GM18870 (cell line): ENCODE measurements at regions not wholly inside any gene's neighbourhood (a gene's known extent, or its start where the extent isn't known, plus 50 kb on each side); places are given as distances from the start of the nearest gene placed in this dataset.
"Not testable (repeated sequence)": the region's sequence is repeated elsewhere in the genome, so short reads cannot be mapped to it uniquely, and the experiment has no call there.

Experiments used
- ATAC-seq: cut with Tn5 transposase; IDR thresholded peaks from one replicate; pipeline ENCODE4 v1.9.1; 2021; ENCODE audit warnings: moderate library complexity; ENCODE audit not compliant: unreplicated experiment

DNA sequence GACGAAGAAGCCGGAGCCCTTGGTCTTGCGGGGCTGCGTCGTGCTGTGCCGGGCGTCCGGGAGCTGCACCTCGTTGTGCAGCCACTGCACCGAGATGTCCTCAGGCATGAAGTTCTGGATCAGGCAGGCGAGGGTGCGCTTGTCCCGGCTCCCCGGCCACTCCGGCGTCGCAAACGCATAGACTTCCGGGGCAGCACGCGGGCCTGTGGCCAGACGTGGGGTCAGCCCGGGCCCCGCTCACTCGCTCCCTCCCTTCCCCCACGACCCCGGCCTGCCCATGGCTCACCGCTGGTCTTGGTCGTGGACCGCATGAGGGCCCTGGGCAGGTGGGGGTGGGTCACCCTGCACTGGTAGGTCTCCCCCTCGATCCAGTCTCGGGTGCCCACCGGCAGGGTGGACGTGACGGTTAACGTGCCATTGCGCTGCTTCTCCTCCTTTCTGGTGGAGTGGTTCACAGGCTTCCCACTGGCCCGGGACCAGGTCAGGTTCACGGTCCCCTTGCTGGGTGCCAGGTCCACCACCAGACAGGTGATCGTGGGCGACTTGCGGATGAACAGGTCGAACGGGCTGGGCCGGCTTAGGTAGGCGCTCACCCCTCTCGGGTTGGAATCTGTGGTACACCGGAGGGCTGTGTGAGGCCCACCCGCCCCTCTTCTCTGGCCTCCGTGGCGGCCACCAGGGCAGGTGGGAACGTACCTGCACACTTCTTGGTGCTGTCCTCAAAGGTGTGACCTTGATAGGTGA lies 74.0 kb downstream of the TMEM121 start:
- not testable (repeated sequence) for ATAC-seq

- ATAC-seq: no peak
Measured at GRCh38 chr14:105600939-105601359, 74.6 kb downstream of the TMEM121 start.

- ATAC-seq: no peak
Measured at GRCh38 chr14:105601360-105602242, 75.2 kb downstream of the TMEM121 start.

DNA sequence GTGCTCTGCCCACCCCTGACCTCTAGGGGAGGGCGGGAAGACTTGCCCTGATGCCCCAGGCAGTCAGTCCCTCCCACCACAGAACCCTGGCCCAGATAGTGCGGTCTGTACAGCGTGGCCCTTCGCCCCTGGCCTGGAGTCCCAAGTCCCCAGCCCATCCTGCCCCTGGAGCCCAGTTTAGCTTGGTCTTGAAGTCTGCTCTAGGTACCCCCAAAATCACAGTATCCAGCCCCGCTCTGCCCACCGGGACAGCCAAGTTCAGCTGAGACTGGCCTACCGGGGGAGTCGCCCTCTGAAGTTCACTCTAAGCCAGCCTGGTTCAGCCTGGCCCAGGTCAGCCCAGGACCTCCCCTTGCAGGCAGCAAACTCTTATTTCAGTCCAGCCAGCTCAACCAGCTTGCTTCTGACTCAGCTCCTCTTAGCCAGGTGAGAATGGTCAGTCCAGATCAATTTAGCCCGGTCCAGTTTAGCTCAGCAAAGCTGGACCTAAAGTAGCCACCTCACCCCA lies 75.9 kb downstream of the TMEM121 start:
- no peak for ATAC-seq

GRCh38 chr14:105602799-105603793 lies 76.7 kb downstream of the TMEM121 start:
- ATAC-seq: no peak

- ATAC-seq: not testable (repeated sequence)
Measured at GRCh38 chr14:105604531-105605463, 78.4 kb downstream of the TMEM121 start.

DNA sequence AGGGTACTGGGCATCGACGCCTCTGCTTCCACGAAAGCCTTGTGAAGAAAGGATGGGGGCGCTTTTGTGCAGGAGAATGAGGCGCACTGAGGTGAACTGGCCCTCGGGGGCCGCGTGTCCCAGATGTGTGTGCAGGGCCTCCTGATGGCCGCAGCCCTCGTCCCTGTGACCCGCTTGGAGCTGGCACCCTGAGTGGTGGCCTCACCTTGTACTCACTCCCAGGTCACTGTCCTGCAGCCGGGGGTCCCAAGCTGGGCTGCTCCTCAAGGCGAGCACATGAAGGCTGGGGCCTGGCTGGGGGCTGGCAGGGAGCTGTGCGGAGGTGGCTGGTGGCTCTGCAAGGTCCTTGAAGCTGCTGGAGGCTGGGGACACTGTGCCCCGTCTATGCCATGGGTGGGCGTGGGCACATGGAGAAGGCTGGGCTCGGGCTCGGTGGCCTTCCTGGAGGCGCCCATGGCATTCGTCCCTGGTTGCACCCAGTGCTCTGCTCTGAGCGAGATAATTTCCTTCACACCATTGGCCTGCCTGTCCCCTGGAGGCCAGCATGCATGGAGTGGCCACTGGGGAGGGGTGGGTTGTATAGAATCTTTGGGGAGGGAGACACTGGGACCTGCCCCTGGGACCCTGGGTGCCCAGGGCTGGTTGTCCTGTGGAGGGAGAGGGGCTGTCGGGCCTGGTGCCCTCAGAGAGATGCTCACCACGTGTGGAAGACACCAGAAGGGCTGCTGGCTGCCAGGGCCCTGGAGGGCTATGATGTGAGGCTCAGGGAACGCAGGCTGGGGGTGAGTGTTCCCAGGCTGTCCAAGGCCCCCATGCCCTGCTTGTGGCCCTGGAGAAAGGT lies 79.3 kb downstream of the TMEM121 start:
- no peak for ATAC-seq

- not testable (repeated sequence) for ATAC-seq
Measured at GRCh38 chr14:105606305-105606975, 80.1 kb downstream of the TMEM121 start.

DNA sequence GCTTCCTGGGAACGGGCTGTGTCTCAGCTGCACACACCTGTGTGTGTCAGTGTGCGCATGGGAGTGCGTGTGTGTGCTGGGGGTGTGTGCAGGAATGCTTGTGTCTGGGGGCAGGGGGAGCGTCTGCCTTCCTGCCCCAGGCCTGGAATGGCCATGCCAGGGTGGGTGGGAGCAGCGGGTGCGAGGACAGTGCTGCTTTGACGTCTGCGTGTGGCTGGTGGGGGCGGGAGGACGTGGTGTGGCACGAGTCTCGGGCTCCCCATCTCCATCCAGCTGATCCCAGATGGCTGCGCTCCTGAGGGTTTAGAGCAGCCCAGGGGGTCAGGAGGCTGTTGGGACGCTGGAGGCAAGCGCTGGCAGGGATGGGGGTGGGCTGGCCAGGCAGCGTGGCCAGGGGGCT lies 80.6 kb downstream of the TMEM121 start:
- ATAC-seq: not testable (repeated sequence)

DNA sequence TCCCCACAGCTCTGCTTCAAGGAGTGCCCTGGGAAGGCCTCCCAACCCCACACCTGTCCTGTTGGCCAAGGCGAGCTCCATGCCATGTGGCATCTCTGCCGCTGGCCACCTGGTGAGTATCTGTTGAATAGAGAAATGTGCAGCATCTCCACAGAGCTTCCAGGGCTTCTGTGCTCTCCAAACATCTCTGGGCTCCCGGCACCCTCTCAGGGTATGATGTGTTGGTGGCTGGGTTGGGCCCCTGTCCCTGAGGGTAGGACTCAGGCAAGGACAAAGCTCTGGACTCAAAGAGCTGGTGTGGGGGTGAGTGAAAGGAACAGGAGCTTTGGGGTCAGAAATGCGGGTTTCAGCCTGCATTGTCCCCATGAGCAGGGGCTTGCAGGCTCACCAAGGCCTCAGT lies 88.6 kb downstream of the TMEM121 start:
- not testable (repeated sequence) for ATAC-seq

DNA sequence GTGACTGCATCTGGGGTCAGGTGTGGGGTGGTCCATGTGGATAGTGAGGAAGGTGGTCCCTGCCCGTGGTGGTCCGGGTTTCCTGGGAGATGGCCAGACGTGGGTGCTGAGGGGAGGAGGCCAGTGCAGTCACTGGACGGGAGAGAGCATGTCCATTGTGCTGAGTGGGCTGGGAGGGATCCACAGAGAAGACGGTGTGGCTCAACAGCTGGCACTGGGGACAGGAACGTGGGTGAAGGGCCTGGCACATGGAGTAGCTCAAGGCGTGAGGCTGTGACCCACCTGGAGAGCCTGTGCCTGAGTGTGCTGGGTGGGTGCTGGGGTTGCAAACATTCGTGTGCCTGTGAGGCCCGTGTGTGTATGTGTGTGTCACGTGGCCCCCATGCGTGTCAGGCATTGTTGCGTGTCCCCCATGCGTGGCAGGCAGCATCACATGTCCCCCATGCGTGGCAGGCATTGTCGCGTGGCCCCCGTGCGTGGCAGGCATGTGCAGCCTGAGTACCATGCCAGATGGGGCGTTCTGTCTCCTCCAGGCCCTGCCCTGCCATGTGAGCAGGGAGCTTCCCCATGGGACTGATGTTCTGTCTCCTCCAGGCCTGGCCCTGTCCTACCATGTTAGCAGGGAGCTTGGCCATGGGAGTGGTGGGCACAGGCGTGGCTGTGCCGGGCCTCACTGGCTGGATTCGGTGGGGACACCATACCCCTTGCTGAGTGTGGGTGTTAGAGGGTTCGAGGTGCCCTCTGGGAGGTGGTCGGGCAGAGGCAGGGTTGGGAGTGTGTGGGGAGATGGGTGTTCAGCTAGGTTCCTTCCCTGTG lies 89.8 kb downstream of the TMEM121 start:
- ATAC-seq: not testable (repeated sequence)

DNA sequence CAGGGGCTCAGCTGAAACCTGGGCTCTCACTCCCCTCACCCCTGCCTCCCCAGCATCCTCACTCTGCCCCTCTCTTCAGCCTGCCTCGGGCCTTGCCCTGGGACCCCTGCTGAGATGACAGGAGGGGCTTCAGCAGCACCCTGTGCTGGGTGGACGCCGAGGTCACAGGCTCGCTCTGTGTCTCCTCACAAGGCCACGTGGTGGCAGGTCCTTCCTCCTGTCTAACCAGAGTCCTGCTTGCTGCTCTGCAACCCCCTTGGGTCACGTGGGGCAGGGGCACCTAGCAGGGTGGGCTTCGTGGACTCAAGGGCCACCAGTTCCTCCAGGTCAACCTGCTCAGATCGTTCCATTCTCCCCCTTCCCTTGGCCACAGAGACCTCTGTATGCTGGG lies 90.4 kb downstream of the TMEM121 start:
- no peak for ATAC-seq

GRCh38 chr14:105617201-105617777 lies 90.9 kb downstream of the TMEM121 start:
- ATAC-seq: no peak

GRCh38 chr14:105617805-105618204 lies 91.4 kb downstream of the TMEM121 start:
- not testable (repeated sequence) for ATAC-seq

DNA sequence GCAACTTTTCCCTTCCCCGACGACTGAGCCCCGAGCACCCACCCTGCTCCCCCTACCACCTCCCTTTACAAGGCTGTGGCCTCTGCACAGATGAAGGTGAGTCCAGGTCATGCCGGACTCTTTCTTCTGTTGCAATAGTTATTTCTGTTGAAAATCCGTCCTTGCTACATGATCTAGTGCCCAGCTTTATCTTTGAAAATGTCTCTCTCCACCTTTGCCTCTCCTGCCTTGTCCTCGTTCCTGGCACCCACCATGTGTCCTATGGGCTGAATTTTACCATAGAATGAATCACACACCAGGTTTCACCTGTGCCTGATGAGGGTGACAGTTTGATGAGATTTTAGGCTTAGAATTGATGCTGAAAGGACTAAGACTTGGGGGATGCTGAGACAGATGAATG lies 92.9 kb downstream of the TMEM121 start:
- not testable (repeated sequence) for ATAC-seq

- not testable (repeated sequence) for ATAC-seq
Measured at GRCh38 chr14:105620178-105620864, 93.9 kb downstream of the TMEM121 start.
